Loucy (cell line): ENCODE measurements at regions not wholly inside any gene's neighbourhood (a gene's known extent, or its start where the extent isn't known, plus 50 kb on each side); places are given as distances from the start of the nearest gene placed in this dataset.

Experiments
- H2AFZ ChIP-seq: fragments of 200-600 bp; sonication (generic); 2 replicates; pipeline ENCODE4 v1.6.0; 2016; ENCODE audit warnings: antibody characterized with exemption, mild to moderate bottlenecking, low read length, moderate library complexity
- H3F3A ChIP-seq: fragments of 200-600 bp; 2 replicates; pipeline ENCODE4 v1.6.0; 2016; ENCODE audit warnings: antibody characterized with exemption, low read depth, mild to moderate bottlenecking
- H3K27me3 ChIP-seq: fragments of 200-600 bp; sonication (generic); 2 replicates; pipeline ENCODE4 v1.6.1; 2014; ENCODE audit warnings: low read length, mild to moderate bottlenecking; ENCODE audit not compliant: insufficient read depth, poor library complexity, severe bottlenecking
- H3K36me3 ChIP-seq: fragments of 200-600 bp; sonication (generic); 2 replicates; pipeline ENCODE4 v1.6.1; 2016; ENCODE audit warnings: low read length; ENCODE audit not compliant: insufficient read depth
- H3K4me1 ChIP-seq: fragments of 200-600 bp; sonication (generic); 2 replicates; pipeline ENCODE4 v1.5.1; 2014; ENCODE audit warnings: low read length, mild to moderate bottlenecking; ENCODE audit not compliant: insufficient read depth, poor library complexity, severe bottlenecking
- H3K4me2 ChIP-seq: fragments of 200-600 bp; sonication (generic); 2 replicates; pipeline ENCODE4 v1.6.0; 2014; ENCODE audit warnings: antibody characterized with exemption, low read length, low read depth, mild to moderate bottlenecking; ENCODE audit not compliant: poor library complexity, severe bottlenecking
- H3K4me3 ChIP-seq: fragments of 200-600 bp; sonication (generic); 2 replicates; pipeline ENCODE4 v1.5.1; 2014; ENCODE audit warnings: low read length, mild to moderate bottlenecking, mixed read lengths; ENCODE audit not compliant: poor library complexity, severe bottlenecking
- H3K79me2 ChIP-seq: fragments of 200-600 bp; sonication (generic); 2 replicates; pipeline ENCODE4 v1.6.1; 2014; ENCODE audit warnings: low read length; ENCODE audit not compliant: insufficient read depth
- H3K9ac ChIP-seq: fragments of 200-600 bp; sonication (generic); 2 replicates; pipeline ENCODE4 v1.6.0; 2014; ENCODE audit warnings: mild to moderate bottlenecking, low read depth, low read length, moderate library complexity; ENCODE audit not compliant: poor library complexity, severe bottlenecking
- H3K9me2 ChIP-seq: fragments of 200-600 bp; sonication (generic); replicated peaks from 2 replicates; pipeline ENCODE4 v1.6.1; 2016; ENCODE audit warnings: low read depth, low read length, mixed read lengths
- H3K9me3 ChIP-seq: fragments of 200-600 bp; sonication (generic); 2 replicates; pipeline ENCODE4 v1.6.1; 2014; ENCODE audit warnings: mild to moderate bottlenecking, antibody characterized with exemption, low read length, low read depth; ENCODE audit not compliant: insufficient read depth
- H4K20me1 ChIP-seq: fragments of 200-600 bp; sonication (generic); 2 replicates; pipeline ENCODE4 v1.6.0; 2014; ENCODE audit warnings: antibody characterized with exemption, low read length, mild to moderate bottlenecking; ENCODE audit not compliant: insufficient read depth, poor library complexity, severe bottlenecking
- CTCF ChIP-seq: fragments of 200-600 bp; sonication (generic); conservative IDR thresholded peaks from 2 replicates; pipeline ENCODE4 v1.5.1; 2014; ENCODE audit warnings: mild to moderate bottlenecking, antibody characterized with exemption, low read length
- EZH2phosphoT487 ChIP-seq: fragments of 200-600 bp; IDR thresholded peaks from 2 replicates; pipeline ENCODE4 v1.6.1; 2018; ENCODE audit warnings: antibody characterized with exemption, mild to moderate bottlenecking, moderate library complexity, borderline replicate concordance

- Histone ChIP-seq H3K9me2 (no peaks in the 10 kb centered on the region), H3K4me1 (no peaks in the 10 kb centered on the region), H3K4me3 (no peak overlapping the region), H3K9ac (no peak overlapping the region), H3F3A (no peaks in the 10 kb centered on the region), H3K79me2 (no peaks in the 10 kb centered on the region), H3K4me2 (no peak overlapping the region), H3K36me3 (no peaks in the 10 kb centered on the region), H3K27me3 (no peaks in the 10 kb centered on the region), H4K20me1 (no peaks in the 10 kb centered on the region), H3K9me3 (no peaks in the 10 kb centered on the region), H2AFZ (no peak overlapping the region)
- TF ChIP-seq EZH2phosphoT487 (no peak), CTCF (no peak)
These were observed 126.4 kb upstream of the PCED1B start for GRCh38 chr12:46952880-46953483.

GRCh38 chr12:46956451-46957035, 122.9 kb upstream of the PCED1B start:
- no peaks in the 10 kb centered on the region for H3K79me2 ChIP-seq
- no peak overlapping the region for H3K4me2 ChIP-seq
- no peak overlapping the region for H2AFZ ChIP-seq
- H3K4me1 ChIP-seq = no peaks in the 10 kb centered on the region
- H3K9ac ChIP-seq = no peak overlapping the region
- no peaks in the 10 kb centered on the region for H3F3A ChIP-seq
- no peaks in the 10 kb centered on the region for H3K27me3 ChIP-seq
- H3K9me3 ChIP-seq = no peaks in the 10 kb centered on the region
- H3K36me3 ChIP-seq = no peaks in the 10 kb centered on the region
- H3K9me2 ChIP-seq = no peaks in the 10 kb centered on the region
- H3K4me3 ChIP-seq = no peak overlapping the region
- H4K20me1 ChIP-seq = no peaks in the 10 kb centered on the region
- no peak for TF ChIP-seq EZH2phosphoT487
- TF ChIP-seq CTCF = no peak

GRCh38 chr12:46958053-46958452, 121.4 kb upstream of the PCED1B start:
- no peaks in the 10 kb centered on the region for H3F3A ChIP-seq
- H3K36me3 ChIP-seq = no peaks in the 10 kb centered on the region
- H3K9ac ChIP-seq = no peak overlapping the region
- TF ChIP-seq EZH2phosphoT487 (no peak), CTCF (no peak)
- no peaks in the 10 kb centered on the region for H3K9me3 ChIP-seq
- no peaks in the 10 kb centered on the region for H3K79me2 ChIP-seq
- H3K9me2 ChIP-seq = no peaks in the 10 kb centered on the region
- H3K4me3 ChIP-seq = no peak overlapping the region
- no peaks in the 10 kb centered on the region for H3K4me1 ChIP-seq
- H4K20me1 ChIP-seq = no peaks in the 10 kb centered on the region
- no peak overlapping the region for H3K4me2 ChIP-seq
- H3K27me3 ChIP-seq = no peaks in the 10 kb centered on the region
- no peak overlapping the region for H2AFZ ChIP-seq
